ENCODE measurements at regions not wholly inside any gene's neighbourhood (a gene's known extent, or its start where the extent isn't known, plus 50 kb on each side); places are given as distances from the start of the nearest gene placed in this dataset.
A peak's percentile ranks its signal among the peaks of the same experiment; 100 is the strongest.
"Not testable (repeated sequence)": the region's sequence is repeated elsewhere in the genome, so short reads cannot be mapped to it uniquely, and the experiment has no call there.

GRCh38 chr1:93773049-93773838 lies 91.6 kb upstream of the BCAR3 start:
- no peak for DNase-seq

- peak; percentile 51 for DNase-seq
These were observed 90.2 kb upstream of the BCAR3 start for GRCh38 chr1:93771843-93772242.

GRCh38 chr1:93770640-93771039 lies 89.0 kb upstream of the BCAR3 start:
- DNase-seq, result no peak

- DNase-seq, result no peak
These were observed 88.1 kb upstream of the BCAR3 start for GRCh38 chr1:93769777-93770176.

- no peak for DNase-seq
These were observed 86.8 kb upstream of the BCAR3 start for GRCh38 chr1:93768380-93768863.

- no peak for DNase-seq
These were observed 84.8 kb upstream of the BCAR3 start for GRCh38 chr1:93766451-93766850.

GRCh38 chr1:93765099-93765498 lies 83.5 kb upstream of the BCAR3 start:
- no peak for DNase-seq

- no peak for DNase-seq
These were observed 82.7 kb upstream of the BCAR3 start for GRCh38 chr1:93764366-93764750.

GRCh38 chr1:93763704-93764365 lies 82.2 kb upstream of the BCAR3 start:
- DNase-seq, result no peak

- no peak for DNase-seq
These were observed 77.3 kb upstream of the BCAR3 start for GRCh38 chr1:93758842-93759515.

- DNase-seq, result no peak
These were observed 75.8 kb upstream of the BCAR3 start for GRCh38 chr1:93757256-93758036.

- no peak for DNase-seq
These were observed 75.0 kb upstream of the BCAR3 start for GRCh38 chr1:93756657-93757056.

GRCh38 chr1:93755251-93755715 lies 73.6 kb upstream of the BCAR3 start:
- not testable (repeated sequence) for DNase-seq

- DNase-seq, result no peak
These were observed 72.4 kb upstream of the BCAR3 start for GRCh38 chr1:93753791-93754763.

GRCh38 chr1:93751377-93752250 lies 70.0 kb upstream of the BCAR3 start:
- no peak for DNase-seq

- no peak for DNase-seq
These were observed 69.3 kb upstream of the BCAR3 start for GRCh38 chr1:93750955-93751354.

- peak; percentile 32 for DNase-seq
These were observed 68.3 kb upstream of the BCAR3 start for GRCh38 chr1:93749894-93750301.

GRCh38 chr1:93749487-93749886 lies 67.8 kb upstream of the BCAR3 start:
- DNase-seq, result no peak

- no peak for DNase-seq
These were observed 64.6 kb upstream of the BCAR3 start for GRCh38 chr1:93746021-93746812.
